H1 (cell line): ENCODE measurements at regions not wholly inside any gene's neighbourhood (a gene's known extent, or its start where the extent isn't known, plus 50 kb on each side); places are given as distances from the start of the nearest gene placed in this dataset.

Experiments used
- CTCF ChIA-PET: fragments of 300-600 bp; sonication (Branson Sonifier 250); formaldehyde crosslinking; loops from one replicate; lab custom pipeline; 2021; ENCODE audit not compliant: partially characterized antibody; lab: Charles Lee
- POLR2A ChIA-PET: fragments of 300-600 bp; sonication (Branson Sonifier 250); formaldehyde crosslinking; loops from one replicate; lab custom pipeline; 2021; ENCODE audit warnings: inconsistent platforms; ENCODE audit not compliant: partially characterized antibody; lab: Charles Lee
- DNase-seq, 2 experiments: peaks; one replicate each; pipeline versions ENCODE4 v3.0.0 to v3.0.0-alpha.2; 2010 to 2022; ENCODE audit warnings: low spot score in 2 of 2, low read depth in 1 of 2, mixed read lengths in 1 of 2
- FAIRE-seq: peaks from 2 replicates; lab custom pipeline; 2011; peaks lifted over from hg19 to GRCh38; lab: Jason Lieb, UNC
- H2AFZ ChIP-seq: 2 replicates; pipeline ENCODE4 v1.8.1; 2012; ENCODE audit warnings: low read length, inconsistent platforms
- H2AK5ac ChIP-seq: 2 replicates; pipeline ENCODE4 v1.6.1; 2013; ENCODE audit warnings: low read depth, low read length
- H2BK120ac ChIP-seq: replicated peaks from 2 replicates; pipeline ENCODE3; 2013; ENCODE audit warnings: low read depth, low read length, inconsistent platforms
- H2BK12ac ChIP-seq: 2 replicates; pipeline ENCODE4 v1.6.1; 2013; ENCODE audit warnings: low read depth, low read length
- H2BK15ac ChIP-seq: 2 replicates; pipeline ENCODE4 v1.6.1; 2013; ENCODE audit warnings: low read length
- H2BK20ac ChIP-seq: 2 replicates; pipeline ENCODE4 v1.6.1; 2013; ENCODE audit warnings: low read length
- H2BK5ac ChIP-seq: 2 replicates; pipeline ENCODE4 v1.6.1; 2013; ENCODE audit warnings: low read depth, low read length
- H3K14ac ChIP-seq: 2 replicates; pipeline ENCODE4 v1.6.1; 2013; ENCODE audit warnings: inconsistent platforms; ENCODE audit not compliant: insufficient read length
- H3K18ac ChIP-seq: 2 replicates; pipeline ENCODE4 v1.6.1; 2013; ENCODE audit warnings: low read length; ENCODE audit errors: extremely low read depth
- H3K23ac ChIP-seq: 2 replicates; pipeline ENCODE4 v1.6.1; 2013; ENCODE audit warnings: inconsistent platforms; ENCODE audit not compliant: insufficient read length
- H3K23me2 ChIP-seq: 2 replicates; pipeline ENCODE4 v1.6.1; 2013; ENCODE audit warnings: low read depth, low read length
- H3K27ac ChIP-seq: 2 replicates; pipeline ENCODE4 v1.6.1; 2011; ENCODE audit warnings: low read depth, low read length, inconsistent platforms
- H3K27me3 ChIP-seq, 4 experiments: replicated peaks in 1 of 4; 1 replicate in 1 of 4; 2 replicates in 3 of 4; pipeline versions ENCODE4 v1.6.1 to v1.8.1; 2011 to 2013; ENCODE audit warnings: low read length in 3 of 4, mild to moderate bottlenecking in 3 of 4, inconsistent platforms in 2 of 4, mixed read lengths in 2 of 4, moderate library complexity in 1 of 4; ENCODE audit not compliant: control insufficient read depth in 3 of 4, insufficient read depth in 3 of 4; ENCODE audit errors: extremely low read depth in 1 of 4
- H3K36me3 ChIP-seq, 4 experiments: 2 replicates each; pipeline versions ENCODE4 v1.6.1 to v1.8.1; 2011 to 2013; ENCODE audit warnings: mild to moderate bottlenecking in 4 of 4, low read length in 3 of 4, moderate library complexity in 2 of 4, control low read depth in 1 of 4, inconsistent platforms in 1 of 4; ENCODE audit not compliant: insufficient read depth in 4 of 4, control insufficient read depth in 2 of 4
- H3K4ac ChIP-seq: replicated peaks from 2 replicates; pipeline ENCODE3; 2013; ENCODE audit warnings: low read length, low read depth, mixed read lengths, inconsistent platforms; ENCODE audit not compliant: insufficient read length
- H3K4me1 ChIP-seq, 4 experiments: replicated peaks in 1 of 4; 1 replicate in 1 of 4; 2 replicates in 3 of 4; pipeline versions ENCODE4 v1.6.1 to v1.8.1; 2011 to 2013; ENCODE audit warnings: low read length in 3 of 4, inconsistent platforms in 2 of 4, mixed read lengths in 1 of 4; ENCODE audit not compliant: insufficient read depth in 4 of 4, control insufficient read depth in 3 of 4
- H3K4me2 ChIP-seq, 2 experiments: 2 replicates each; pipeline versions ENCODE4 v1.6.1 to v1.8.1; 2011 to 2013; ENCODE audit warnings: low read depth in 2 of 2, low read length in 2 of 2, control low read depth in 1 of 2, inconsistent platforms in 1 of 2, mild to moderate bottlenecking in 1 of 2; ENCODE audit not compliant: insufficient read depth in 1 of 2
- H3K4me3 ChIP-seq, 4 experiments: fragments of 200-600, 300-600 bp in 1 of 4; sonication (generic), shearing (Covaris generic), sonication (Bioruptor Twin) in 1 of 4; 2 replicates each; pipeline versions ENCODE4 v1.5.1 to v1.8.1; 2011 to 2016; ENCODE audit warnings: low read length in 4 of 4, low read depth in 3 of 4, control low read depth in 2 of 4, inconsistent platforms in 2 of 4, mild to moderate bottlenecking in 2 of 4, mixed read lengths in 1 of 4, moderate library complexity in 1 of 4; ENCODE audit not compliant: insufficient read depth in 2 of 4; ENCODE audit errors: extremely low read depth in 1 of 4
- H3K56ac ChIP-seq: replicated peaks from 2 replicates; pipeline ENCODE3; 2013; ENCODE audit warnings: low read depth, mild to moderate bottlenecking, mixed read lengths, low read length, inconsistent platforms; ENCODE audit not compliant: insufficient read length
- H3K79me1 ChIP-seq: 2 replicates; pipeline ENCODE4 v1.6.1; 2013; ENCODE audit warnings: low read depth, low read length, control low read depth
- H3K79me2 ChIP-seq, 2 experiments: 2 replicates each; pipeline versions ENCODE4 v1.6.1 to v1.8.1; 2012 to 2013; ENCODE audit warnings: low read length in 2 of 2, mild to moderate bottlenecking in 2 of 2, inconsistent platforms in 1 of 2; ENCODE audit not compliant: insufficient read depth in 2 of 2, control insufficient read depth in 1 of 2
- H3K9ac ChIP-seq, 4 experiments: replicated peaks in 1 of 4; 1 replicate in 1 of 4; 2 replicates in 3 of 4; pipeline versions ENCODE4 v1.6.1 to v1.8.1; 2011 to 2013; ENCODE audit warnings: low read depth in 3 of 4, low read length in 3 of 4, control low read depth in 2 of 4, mild to moderate bottlenecking in 2 of 4, moderate library complexity in 2 of 4, inconsistent platforms in 1 of 4; ENCODE audit errors: extremely low read depth in 1 of 4
- H3K9me3 ChIP-seq, 2 experiments: 2 replicates each; pipeline versions ENCODE4 v1.6.1 to v1.8.1; 2012 to 2013; ENCODE audit warnings: mild to moderate bottlenecking in 2 of 2, moderate library complexity in 2 of 2, control low read depth in 1 of 2, inconsistent platforms in 1 of 2, low read depth in 1 of 2, low read length in 1 of 2, mixed read lengths in 1 of 2; ENCODE audit not compliant: insufficient read depth in 2 of 2
- H4K20me1 ChIP-seq, 2 experiments: replicated peaks in 1 of 2; 2 replicates each; pipeline versions ENCODE3 to v1.8.1; 2011 to 2013; ENCODE audit warnings: inconsistent platforms in 2 of 2, low read length in 2 of 2, mild to moderate bottlenecking in 1 of 2; ENCODE audit not compliant: insufficient read depth in 2 of 2, control insufficient read depth in 1 of 2
- H4K5ac ChIP-seq: 2 replicates; pipeline ENCODE4 v1.6.1; 2013; ENCODE audit warnings: low read length, low read depth, mixed read lengths, inconsistent platforms; ENCODE audit not compliant: insufficient read length
- H4K8ac ChIP-seq: 2 replicates; pipeline ENCODE4 v1.8.0; 2013; ENCODE audit warnings: mild to moderate bottlenecking, moderate library complexity, low read length, inconsistent platforms; ENCODE audit not compliant: insufficient read depth; ENCODE audit errors: extremely low read depth
- H4K91ac ChIP-seq: replicated peaks from 2 replicates; pipeline ENCODE3; 2013; ENCODE audit warnings: low read length, mixed read lengths, inconsistent platforms; ENCODE audit not compliant: insufficient read length
- SRF ChIP-seq: IDR thresholded peaks from 2 replicates; pipeline ENCODE4 v1.6.1; 2011; ENCODE audit warnings: mild to moderate bottlenecking, low read depth, low read length, moderate library complexity
- WGBS, 2 experiments: shearing (Covaris generic) in 1 of 2; methylation state at CpG; one replicate each; pipeline versions ENCODE4 v1.1.6 to v1.1.7; 2013 to 2015; ENCODE audit warnings: low lambda C conversion rate in 2 of 2, mixed read lengths in 2 of 2, inconsistent platforms in 1 of 2, low coverage in 1 of 2, missing lambda C conversion rate in 1 of 2; ENCODE audit not compliant: insufficient replicate concordance in 2 of 2, insufficient coverage in 1 of 2, insufficient read length in 1 of 2; ENCODE audit errors: extremely low coverage in 1 of 2, missing lambda C conversion rate in 1 of 2; 5-methylcytosine and 5-hydroxymethylcytosine counted together

DNA sequence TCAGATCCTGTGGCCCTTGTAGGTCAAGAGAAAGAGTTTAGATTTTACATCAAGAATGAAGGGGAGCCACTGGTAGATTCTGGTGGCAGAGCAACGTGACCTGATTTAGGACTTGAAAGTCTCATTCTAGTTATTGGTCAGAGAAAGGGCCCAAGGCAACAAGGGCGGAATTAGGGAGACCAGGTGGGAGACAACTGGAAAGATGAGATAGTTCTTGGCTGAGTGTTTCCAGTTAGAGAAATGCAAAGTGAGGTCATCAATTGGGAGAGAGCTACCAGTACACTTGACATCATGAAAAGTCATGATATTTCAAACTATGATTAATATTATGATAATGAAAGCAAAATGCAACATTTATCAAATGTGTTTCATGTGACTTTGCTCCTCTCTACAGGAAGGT is 147.2 kb upstream of the FAM20A start:
- Histone ChIP-seq H3K4ac (no peak overlapping the region), H2BK5ac (no peak overlapping the region), H4K5ac (no peak overlapping the region), H2AK5ac (no peak overlapping the region), H3K79me2 (no peaks in the 10 kb centered on the region), H3K4me3 (no peak overlapping the region), H3K79me1 (no peaks in the 10 kb centered on the region), H3K23me2 (no peaks in the 10 kb centered on the region; the same call in 1 of the 2 replicates), H4K20me1 (no peaks in the 10 kb centered on the region), H3K23ac (no peak overlapping the region), H3K4me1 (peaks cover 0 to 7% (median 6%) of the 10 kb centered on the region in 4 experiments; a peak in 5 of 7 replicates), H4K91ac (no peak overlapping the region), H3K4me2 (no peak overlapping the region), H2BK15ac (no peak overlapping the region), H2AFZ (no peak overlapping the region), H3K18ac (no peak overlapping the region), H3K36me3 (no peaks in the 10 kb centered on the region; a peak in 2 of 8 replicates), H3K14ac (no peak overlapping the region), H3K56ac (no peak overlapping the region), H3K27me3 (no peaks in the 10 kb centered on the region), H3K9me3 (peaks cover 8 to 11% of the 10 kb centered on the region in 2 experiments), H3K9ac (no peak overlapping the region), H2BK120ac (no peak overlapping the region), H2BK12ac (no peak overlapping the region), H4K8ac (no peak overlapping the region), H3K27ac (no peak overlapping the region), H2BK20ac (no peak overlapping the region; the same call in 1 of the 2 replicates)
- ChIA-PET POLR2A (no interaction called here), CTCF (interaction anchor here (1.6 kb wide), 1 partner anchor 134 kb away, joined by 6 read pairs; no protein-coding TSS in a partner anchor)
- FAIRE-seq (no peak), DNase-seq (no peak)
- no peak for TF ChIP-seq SRF
- 86% methylated on average over 2 of the region's 2 CpGs; no CpG with 5 or more reads in 1 of the 2 experiments for WGBS, 2 experiments
